ENCODE measurements at regions not wholly inside any gene's neighbourhood (a gene's known extent, or its start where the extent isn't known, plus 50 kb on each side); places are given as distances from the start of the nearest gene placed in this dataset.

GRCh38 chr4:52296341-52296740 lies 245.2 kb downstream of the SPATA18 start:
- H3K4me3 ChIP-seq (ENCODE audit: low read depth in 1 of 2, low read length in 2 of 2): no peak overlapping the region
- H3K9me3 ChIP-seq (ENCODE audit: insufficient read depth, low read length, severe bottlenecking): no peaks in the 10 kb centered on the region
- H3K27me3 ChIP-seq (ENCODE audit: insufficient read depth, low read length, poor library complexity): no peaks in the 10 kb centered on the region
- DNase-seq (no peak), ATAC-seq (ENCODE audit: insufficient read depth, low read depth) (no peak)
- no peak for TF ChIP-seq CTCF (IDR thresholded peaks at IDR 0.05; ENCODE audit: borderline replicate concordance, extremely low read depth, low read length, poor library complexity, severe bottlenecking)
- TF ChIP-seq EZH2 (IDR thresholded peaks at IDR 0.05; ENCODE audit: borderline replicate concordance, low read depth, low read length, severe bottlenecking): no peak
- H4K20me1 ChIP-seq (ENCODE audit: insufficient read depth, low read length): no peaks in the 10 kb centered on the region
- no peaks in the 10 kb centered on the region for H3K4me1 ChIP-seq (ENCODE audit: insufficient read depth, low read length)
- no peaks in the 10 kb centered on the region for H3K79me2 ChIP-seq (ENCODE audit: insufficient read depth, low read length)
- no peak overlapping the region for H3K9ac ChIP-seq (ENCODE audit: low read depth, low read length)
- no peak overlapping the region for H3K4me2 ChIP-seq (ENCODE audit: insufficient read depth, low read length)
- no peak overlapping the region for H3K27ac ChIP-seq (ENCODE audit: low read length)
- H3K36me3 ChIP-seq (ENCODE audit: insufficient read depth, low read length): no peaks in the 10 kb centered on the region
- no peak overlapping the region for H2AFZ ChIP-seq (ENCODE audit: low read depth, low read length)

- Histone ChIP-seq H3K9me3 (ENCODE audit: insufficient read depth, low read length, severe bottlenecking) (no peaks in the 10 kb centered on the region), H3K27me3 (ENCODE audit: insufficient read depth, low read length, poor library complexity) (no peaks in the 10 kb centered on the region), H3K4me1 (ENCODE audit: insufficient read depth, low read length) (no peaks in the 10 kb centered on the region), H3K79me2 (ENCODE audit: insufficient read depth, low read length) (no peaks in the 10 kb centered on the region), H3K9ac (ENCODE audit: low read depth, low read length) (no peak overlapping the region), H3K4me2 (ENCODE audit: insufficient read depth, low read length) (no peak overlapping the region), H4K20me1 (ENCODE audit: insufficient read depth, low read length) (no peaks in the 10 kb centered on the region), H3K27ac (ENCODE audit: low read length) (no peak overlapping the region), H2AFZ (ENCODE audit: low read depth, low read length) (no peak overlapping the region), H3K4me3 (ENCODE audit: low read depth in 1 of 2, low read length in 2 of 2) (no peak overlapping the region), H3K36me3 (ENCODE audit: insufficient read depth, low read length) (no peaks in the 10 kb centered on the region)
- ATAC-seq (ENCODE audit: insufficient read depth, low read depth): no peak
- no peak for DNase-seq
- TF ChIP-seq EZH2 (IDR thresholded peaks at IDR 0.05; ENCODE audit: borderline replicate concordance, low read depth, low read length, severe bottlenecking): no peak
- TF ChIP-seq CTCF (IDR thresholded peaks at IDR 0.05; ENCODE audit: borderline replicate concordance, extremely low read depth, low read length, poor library complexity, severe bottlenecking): no peak
Observed at GRCh38 chr4:52298444-52298843, 247.3 kb downstream of the SPATA18 start.

GRCh38 chr4:52299120-52299519 lies 248.0 kb downstream of the SPATA18 start:
- H3K4me2 ChIP-seq (ENCODE audit: insufficient read depth, low read length): no peak overlapping the region
- H3K4me3 ChIP-seq (ENCODE audit: low read depth in 1 of 2, low read length in 2 of 2): no peak overlapping the region
- no peak overlapping the region for H3K9ac ChIP-seq (ENCODE audit: low read depth, low read length)
- no peak for DNase-seq
- no peaks in the 10 kb centered on the region for H3K36me3 ChIP-seq (ENCODE audit: insufficient read depth, low read length)
- H3K79me2 ChIP-seq (ENCODE audit: insufficient read depth, low read length): no peaks in the 10 kb centered on the region
- TF ChIP-seq CTCF (IDR thresholded peaks at IDR 0.05; ENCODE audit: borderline replicate concordance, extremely low read depth, low read length, poor library complexity, severe bottlenecking): no peak
- no peak for TF ChIP-seq EZH2 (IDR thresholded peaks at IDR 0.05; ENCODE audit: borderline replicate concordance, low read depth, low read length, severe bottlenecking)
- no peaks in the 10 kb centered on the region for H4K20me1 ChIP-seq (ENCODE audit: insufficient read depth, low read length)
- H3K27ac ChIP-seq (ENCODE audit: low read length): no peak overlapping the region
- ATAC-seq (ENCODE audit: insufficient read depth, low read depth): no peak
- no peak overlapping the region for H2AFZ ChIP-seq (ENCODE audit: low read depth, low read length)
- H3K9me3 ChIP-seq (ENCODE audit: insufficient read depth, low read length, severe bottlenecking): no peaks in the 10 kb centered on the region
- no peaks in the 10 kb centered on the region for H3K4me1 ChIP-seq (ENCODE audit: insufficient read depth, low read length)
- no peaks in the 10 kb centered on the region for H3K27me3 ChIP-seq (ENCODE audit: insufficient read depth, low read length, poor library complexity)

Measured in DND-41 (cell line).